H4 (cell line): ENCODE measurements at regions not wholly inside any gene's neighbourhood (a gene's known extent, or its start where the extent isn't known, plus 50 kb on each side); places are given as distances from the start of the nearest gene placed in this dataset.
"Not testable (repeated sequence)": the region's sequence is repeated elsewhere in the genome, so short reads cannot be mapped to it uniquely, and the experiment has no call there.

Source experiments
- DNase-seq: peaks from one replicate; pipeline ENCODE4 v3.0.0-alpha.2; 2015; ENCODE audit warnings: low spot score

DNA sequence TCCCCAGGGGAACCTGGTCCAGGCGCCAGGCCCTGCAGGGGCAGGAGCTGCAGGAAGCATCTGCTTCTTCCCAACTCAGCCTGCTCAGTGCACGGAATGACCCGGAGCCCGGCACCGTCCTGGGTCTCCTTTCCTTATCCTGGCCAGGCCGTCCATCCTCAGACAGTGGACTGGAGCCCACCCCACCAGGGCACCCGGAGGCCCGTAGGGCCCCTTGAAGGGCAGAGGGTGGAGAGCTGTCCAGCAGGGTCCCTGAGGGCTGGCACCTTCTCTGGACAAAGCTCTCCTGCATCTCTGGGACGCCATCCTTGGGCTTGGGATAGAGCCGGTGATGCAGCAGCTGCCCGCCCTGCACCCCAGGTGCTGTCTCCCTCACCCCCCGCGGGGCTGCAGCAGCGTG, 207.9 kb downstream of the TMEM121 start:
- DNase-seq: not testable (repeated sequence)

- not testable (repeated sequence) for DNase-seq
Measured at GRCh38 chr14:105736331-105736730, 209.9 kb downstream of the TMEM121 start.

DNA sequence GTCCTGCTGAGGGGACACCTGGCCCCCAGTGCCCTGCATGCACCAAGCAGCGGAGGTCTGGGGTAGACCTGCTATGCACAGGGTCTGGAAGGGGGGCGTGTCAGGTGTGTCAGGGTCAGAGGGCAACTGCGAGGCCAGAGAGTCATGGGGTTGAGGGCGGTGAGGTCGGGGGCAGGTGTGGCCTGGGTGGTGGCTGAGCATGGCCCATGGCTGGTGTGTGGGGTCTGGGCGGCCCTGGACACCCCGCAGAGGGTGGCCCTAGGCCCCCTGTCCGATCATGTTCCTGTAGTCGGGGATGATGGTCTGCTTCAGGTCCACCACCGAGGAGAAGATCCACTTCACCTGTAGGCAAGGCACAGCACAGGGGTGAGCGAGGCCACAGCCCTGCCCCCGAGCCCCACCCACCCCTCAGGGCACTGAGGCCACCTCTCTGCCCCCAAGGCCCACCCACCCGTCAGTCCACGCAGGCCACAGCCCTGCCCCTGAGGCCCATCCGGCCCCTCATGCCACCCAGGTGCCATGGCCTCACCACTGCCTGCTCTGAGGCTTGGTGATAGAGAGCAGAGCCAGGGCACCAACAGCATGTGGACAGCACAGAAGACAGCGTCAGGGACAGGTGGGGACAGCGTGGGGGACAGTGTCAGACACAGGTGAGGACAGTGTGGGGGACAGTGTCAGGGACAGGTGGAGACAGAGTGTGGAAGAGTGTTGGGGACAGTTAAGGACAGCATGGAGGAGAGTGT, 211.3 kb downstream of the TMEM121 start:
- DNase-seq: no peak

DNA sequence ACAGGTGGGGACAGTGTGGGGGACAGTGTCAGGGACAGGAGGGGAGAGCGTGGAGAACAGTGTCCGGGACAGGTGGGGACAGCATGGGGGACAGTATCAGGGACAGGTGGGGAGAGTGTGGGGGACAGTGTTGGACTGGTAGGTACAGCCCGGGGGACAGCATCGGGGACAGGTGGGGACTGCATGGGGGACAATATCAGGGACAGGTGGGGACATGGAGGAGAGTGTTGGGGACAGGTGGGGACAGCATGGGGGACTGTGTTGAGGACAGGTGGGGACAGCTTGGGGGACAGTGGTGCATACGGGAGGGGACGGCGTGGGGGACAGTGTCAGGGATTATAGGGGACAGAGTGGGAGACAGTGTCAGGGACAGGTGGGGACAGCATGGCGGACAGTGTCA, 212.3 kb downstream of the TMEM121 start:
- no peak for DNase-seq

GRCh38 chr14:105739331-105740102, 213.1 kb downstream of the TMEM121 start:
- DNase-seq: no peak

GRCh38 chr14:105740272-105740671, 213.9 kb downstream of the TMEM121 start:
- DNase-seq: not testable (repeated sequence)

DNA sequence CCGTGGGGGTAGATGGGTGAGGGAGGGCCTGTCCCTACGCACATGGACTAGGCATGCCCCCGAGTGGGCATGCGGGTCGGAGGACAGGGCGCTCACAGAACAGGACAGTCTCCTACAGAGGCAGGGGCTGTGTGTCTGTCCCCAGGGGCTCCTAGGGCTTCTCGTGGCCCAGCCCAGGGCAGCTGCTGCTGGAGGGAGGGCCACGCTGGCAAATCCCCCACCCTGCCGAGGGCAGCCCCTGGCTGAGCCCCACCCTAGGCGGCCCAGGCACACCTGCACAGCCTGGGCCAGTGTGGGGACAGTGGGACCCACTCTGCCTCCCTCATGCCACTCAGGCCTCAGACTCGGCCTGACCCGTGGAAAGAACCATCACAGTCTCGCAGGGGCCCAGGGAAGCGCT, 214.6 kb downstream of the TMEM121 start:
- DNase-seq: not testable (repeated sequence)

DNA sequence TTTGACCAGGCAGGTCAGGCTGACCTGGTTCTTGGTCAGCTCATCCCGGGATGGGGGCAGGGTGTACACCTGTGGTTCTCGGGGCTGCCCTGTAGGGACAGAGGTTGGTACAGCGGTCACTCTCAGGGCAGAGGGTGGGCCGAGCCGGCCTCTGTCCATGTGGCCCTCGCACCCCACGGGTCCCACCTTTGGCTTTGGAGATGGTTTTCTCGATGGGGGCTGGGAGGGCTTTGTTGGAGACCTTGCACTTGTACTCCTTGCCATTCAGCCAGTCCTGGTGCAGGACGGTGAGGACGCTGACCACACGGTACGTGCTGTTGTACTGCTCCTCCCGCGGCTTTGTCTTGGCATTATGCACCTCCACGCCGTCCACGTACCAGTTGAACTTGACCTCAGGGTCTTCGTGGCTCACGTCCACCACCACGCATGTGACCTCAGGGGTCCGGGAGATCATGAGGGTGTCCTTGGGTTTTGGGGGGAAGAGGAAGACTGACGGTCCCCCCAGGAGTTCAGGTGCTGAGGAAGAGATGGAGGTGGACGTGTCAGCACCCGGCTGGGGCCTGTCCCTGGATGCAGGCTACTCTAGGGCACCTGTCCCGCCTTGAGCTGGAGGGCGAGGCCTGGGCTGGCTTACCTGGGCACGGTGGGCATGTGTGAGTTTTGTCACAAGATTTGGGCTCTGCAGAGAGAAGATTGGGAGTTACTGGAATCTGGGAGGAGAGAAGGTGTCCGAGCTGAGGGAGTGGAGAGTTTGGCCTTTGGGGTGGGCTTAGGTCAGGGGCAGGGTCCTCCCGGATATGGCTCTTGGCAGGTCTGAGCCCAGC, 215.5 kb downstream of the TMEM121 start:
- not testable (repeated sequence) for DNase-seq

DNA sequence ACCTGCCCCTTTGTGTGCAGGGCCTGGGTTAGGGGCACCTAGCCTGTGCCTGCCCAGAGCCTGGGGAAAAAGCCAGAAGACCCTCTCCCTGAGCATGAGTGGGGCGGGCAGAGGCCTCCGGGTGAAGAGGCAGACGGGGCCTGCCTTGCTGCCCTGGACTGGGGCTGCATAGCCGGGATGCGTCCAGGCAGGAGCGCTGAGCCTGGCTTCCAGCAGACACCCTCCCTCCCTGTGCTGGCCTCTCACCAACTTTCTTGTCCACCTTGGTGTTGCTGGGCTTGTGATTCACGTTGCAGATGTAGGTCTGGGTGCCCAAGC, 216.1 kb downstream of the TMEM121 start:
- no peak for DNase-seq

- DNase-seq: not testable (repeated sequence)
Measured at GRCh38 chr14:105742904-105743701, 216.7 kb downstream of the TMEM121 start.

DNA sequence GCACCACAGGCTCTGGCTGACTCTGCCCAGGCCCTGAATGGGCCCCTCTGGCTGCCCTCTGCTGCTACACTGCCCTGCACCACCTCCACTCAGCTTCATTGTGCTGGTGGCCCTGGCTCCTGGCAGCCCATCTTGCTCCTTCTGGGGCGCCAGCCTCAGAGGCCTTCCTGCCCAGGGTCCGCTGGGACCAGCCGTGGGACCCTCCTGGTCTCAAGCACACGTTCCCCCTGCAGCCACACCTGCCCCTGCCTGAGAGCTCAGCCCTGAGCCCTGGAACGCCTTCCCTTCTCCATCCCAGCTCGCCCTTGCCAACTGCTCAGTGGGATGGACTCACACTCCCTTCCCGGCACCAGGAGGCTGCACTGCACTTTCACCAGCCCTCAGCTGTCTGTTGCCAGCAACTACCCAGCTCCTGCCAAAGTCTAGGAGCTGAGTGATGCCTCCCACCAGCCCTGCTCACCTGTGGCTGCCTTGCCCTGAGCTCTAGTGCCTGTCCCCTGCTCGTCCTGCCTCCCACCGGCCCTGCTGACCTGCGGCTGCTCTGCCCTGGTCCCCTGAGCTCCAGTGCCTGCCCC, 217.9 kb downstream of the TMEM121 start:
- DNase-seq: not testable (repeated sequence)

DNA sequence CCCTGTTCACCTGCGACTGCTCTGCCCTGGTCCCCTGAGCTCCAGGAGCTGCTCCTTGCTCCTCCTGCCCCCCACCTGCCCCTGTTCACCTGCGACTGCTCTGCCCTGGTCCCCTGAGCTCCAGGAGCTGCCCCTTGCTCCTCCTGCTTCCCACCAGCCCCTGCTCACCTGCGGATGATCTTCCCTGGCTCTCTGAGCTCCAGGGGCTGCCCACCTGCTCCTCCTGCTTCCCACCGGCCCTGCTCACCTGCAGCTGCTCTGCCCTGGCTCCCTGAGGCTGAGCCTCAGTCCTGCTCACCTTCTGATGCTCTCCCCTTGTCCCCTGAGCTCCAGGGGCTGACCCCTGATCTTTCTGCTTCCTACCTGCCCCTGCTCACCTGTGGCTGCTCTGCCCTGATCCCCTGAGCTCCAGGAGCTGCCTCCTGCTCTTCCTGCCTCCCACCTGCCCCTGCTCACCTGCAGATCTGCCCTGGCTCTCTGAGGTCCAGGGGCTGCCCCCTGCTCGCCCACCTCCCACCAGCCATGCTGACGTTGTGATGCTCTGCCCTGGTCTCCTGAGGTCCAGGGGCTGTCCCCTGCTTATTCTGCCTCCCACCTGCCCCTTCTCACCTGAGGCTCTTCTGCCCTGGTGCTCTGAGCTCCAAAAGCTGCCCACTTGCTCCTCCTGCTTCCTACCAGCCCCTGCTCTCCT, 219.2 kb downstream of the TMEM121 start:
- no peak for DNase-seq

DNA sequence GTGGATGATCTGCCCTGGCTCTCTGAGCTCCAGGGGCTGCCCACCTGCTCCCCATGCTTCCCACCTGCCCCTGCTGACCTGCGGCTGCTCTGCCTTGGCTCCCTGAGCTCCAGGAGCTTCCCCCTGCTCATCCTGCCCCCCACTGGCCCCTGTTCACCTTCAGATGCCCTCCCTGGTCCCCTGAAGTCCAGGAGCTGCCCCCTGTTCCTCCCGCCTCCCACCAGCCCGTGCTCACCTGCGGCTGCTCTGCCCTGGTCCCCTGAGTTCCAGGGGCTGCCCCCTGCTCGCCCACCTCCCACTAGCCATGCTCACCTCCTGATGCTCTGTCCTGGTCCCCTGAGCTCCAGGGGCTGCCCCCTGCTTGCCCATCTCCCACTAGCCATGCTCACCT, 219.7 kb downstream of the TMEM121 start:
- DNase-seq: no peak

DNA sequence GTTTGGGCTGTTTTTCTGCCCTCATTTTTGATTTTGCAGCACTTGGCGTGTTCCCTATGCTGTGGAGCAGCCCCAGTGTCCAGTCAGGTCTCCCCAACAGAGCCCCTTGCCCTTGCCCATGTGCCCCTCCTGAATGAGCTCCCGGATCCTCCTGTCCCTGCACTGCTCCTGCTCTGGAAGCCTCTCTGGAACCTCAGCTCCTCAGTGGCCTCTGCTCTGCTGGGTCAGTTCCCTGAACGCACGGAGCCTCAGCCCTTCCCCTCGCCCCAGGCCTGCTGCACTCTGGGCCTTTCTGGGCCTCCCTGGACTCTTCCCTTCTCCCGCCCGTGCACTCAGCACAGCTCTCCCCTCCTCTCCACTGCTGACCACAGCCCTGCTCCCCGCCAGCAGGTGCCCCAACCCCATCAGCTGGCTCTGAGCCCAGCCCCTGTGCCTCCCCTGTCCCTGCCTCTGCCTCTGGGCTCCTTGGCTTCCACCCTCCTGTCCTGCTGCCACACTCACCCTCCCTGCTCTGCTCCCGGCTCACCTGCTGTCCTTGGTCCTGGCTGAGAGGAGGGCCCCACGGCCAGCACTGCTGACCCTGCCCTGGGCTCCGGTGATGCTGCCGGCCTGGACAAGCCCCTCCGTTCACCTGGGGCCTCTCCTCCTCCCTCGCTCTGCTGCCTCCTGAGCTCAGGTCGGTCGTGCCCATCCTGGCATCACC, 220.6 kb downstream of the TMEM121 start:
- DNase-seq: not testable (repeated sequence)

- DNase-seq: not testable (repeated sequence)
Measured at GRCh38 chr14:105747503-105748203, 221.3 kb downstream of the TMEM121 start.

DNA sequence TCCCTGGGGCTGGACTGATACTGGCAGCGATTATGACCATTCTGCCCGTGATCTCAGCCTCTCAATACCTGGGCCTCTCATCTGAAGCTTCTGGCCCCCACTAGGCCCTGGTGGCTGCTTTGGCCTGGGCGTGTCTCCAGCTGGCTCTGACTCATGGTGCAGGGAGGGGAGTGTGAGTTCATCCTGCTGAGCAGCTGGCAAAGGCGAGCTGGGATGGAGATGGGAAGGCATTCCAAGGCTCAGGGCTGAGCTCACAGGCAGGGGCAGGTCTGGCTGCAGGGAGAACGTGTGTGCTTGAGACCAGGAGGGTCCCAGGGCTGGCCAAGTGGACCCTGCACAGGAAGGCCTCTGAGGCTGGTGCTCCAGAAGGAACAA, 221.8 kb downstream of the TMEM121 start:
- DNase-seq: no peak

GRCh38 chr14:105748710-105749109, 222.3 kb downstream of the TMEM121 start:
- not testable (repeated sequence) for DNase-seq

DNA sequence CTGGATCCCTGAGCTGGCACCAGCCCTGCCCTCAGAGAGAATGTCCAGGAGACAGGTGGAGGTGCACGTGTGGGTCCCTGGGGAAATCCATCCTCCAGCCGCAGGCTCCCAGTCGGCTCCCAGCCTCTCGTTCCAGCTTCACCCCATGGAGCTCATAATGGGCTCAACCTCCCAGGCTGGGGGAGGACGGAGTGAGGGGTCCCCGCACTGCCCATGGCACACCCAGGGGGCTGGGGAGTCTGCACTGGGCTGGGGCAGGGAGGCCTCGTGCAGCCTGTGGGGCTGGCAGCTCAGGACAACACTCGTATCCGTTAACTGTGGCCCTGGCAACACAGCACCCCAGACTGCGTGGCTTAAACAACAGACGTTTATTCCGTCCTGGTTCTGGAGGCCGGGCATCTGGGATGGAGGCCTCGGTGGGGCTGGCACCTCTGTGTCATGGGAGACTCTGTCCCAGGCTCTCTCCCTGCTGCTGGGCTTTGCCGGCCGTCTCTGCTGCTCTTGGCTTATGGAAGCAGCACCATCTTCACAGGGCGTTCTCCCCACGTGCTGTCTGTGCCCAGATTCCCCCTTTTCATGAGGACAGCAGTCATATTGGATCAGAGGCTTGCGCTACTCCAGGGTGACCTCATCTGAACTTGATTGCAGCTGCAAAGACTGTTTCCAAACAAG, 223.6 kb downstream of the TMEM121 start:
- not testable (repeated sequence) for DNase-seq

DNA sequence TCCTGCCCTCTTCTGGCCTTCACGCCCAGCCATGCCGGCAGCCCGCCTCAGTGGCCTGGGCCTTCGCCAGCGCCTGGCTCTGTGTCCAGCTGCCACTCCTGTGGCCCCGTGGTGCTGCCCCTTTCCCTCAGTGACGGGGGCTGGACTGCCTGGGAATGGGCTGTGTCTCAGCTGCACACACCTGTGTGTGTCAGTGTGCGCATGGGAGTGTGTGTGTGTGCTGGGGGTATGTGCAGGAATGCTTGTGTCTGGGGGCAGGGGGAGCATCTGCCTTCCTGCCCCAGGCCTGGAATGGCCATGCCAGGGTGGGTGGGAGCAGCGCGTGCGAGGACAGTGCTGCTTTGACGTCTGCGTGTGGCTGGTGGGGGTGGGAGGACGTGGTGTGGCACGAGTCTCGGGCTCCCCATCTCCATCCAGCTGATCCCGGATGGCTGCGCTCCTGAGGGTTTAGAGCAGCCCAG, 224.9 kb downstream of the TMEM121 start:
- not testable (repeated sequence) for DNase-seq
